ENCODE measurements at regions not wholly inside any gene's neighbourhood (a gene's known extent, or its start where the extent isn't known, plus 50 kb on each side); places are given as distances from the start of the nearest gene placed in this dataset.

GRCh38 chr11:28981381-28981780 is 873.2 kb downstream of the METTL15 start:
- no peak for DNase-seq (ENCODE audit: low spot score)

DNA sequence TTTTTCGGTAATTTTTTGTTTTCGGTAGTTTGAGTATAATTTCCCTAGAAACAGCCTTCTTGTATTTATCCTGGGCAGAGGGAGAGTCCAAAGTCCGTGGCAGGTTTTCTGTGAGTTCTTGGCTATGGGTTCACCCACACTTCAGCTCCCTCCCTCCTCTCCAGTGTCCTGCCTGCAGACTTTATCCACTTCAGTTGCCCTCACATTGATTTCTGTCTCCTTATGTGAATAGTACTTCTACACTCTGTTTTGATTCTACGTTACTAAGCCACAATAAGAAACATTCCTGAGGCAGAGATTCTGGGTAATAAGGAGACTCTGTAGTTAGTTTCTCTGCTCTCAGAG is 868.6 kb downstream of the METTL15 start:
- DNase-seq (ENCODE audit: low spot score) = no peak

- DNase-seq (ENCODE audit: low spot score) = no peak
Observed at GRCh38 chr11:28976012-28976800, 868.0 kb downstream of the METTL15 start.

DNA sequence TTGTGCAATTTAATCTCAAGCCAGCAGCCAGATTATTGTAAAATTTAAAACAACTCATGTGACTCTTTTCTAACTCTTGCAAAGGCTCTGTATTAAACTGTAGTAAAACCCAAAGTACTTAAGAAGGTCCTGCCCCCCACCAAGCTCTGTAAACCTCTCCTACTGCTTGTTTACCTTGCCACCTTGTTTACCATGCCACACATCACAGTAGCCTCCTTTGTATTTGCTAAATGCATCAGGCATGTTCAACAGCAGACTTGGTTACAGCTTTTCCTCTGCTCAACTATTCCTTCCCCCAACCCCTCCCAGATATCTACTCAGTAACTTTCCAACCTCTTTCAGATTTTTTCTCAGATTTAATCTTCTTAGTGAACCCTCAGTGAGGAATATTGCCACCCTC is 861.6 kb downstream of the METTL15 start:
- DNase-seq (ENCODE audit: low spot score) = no peak

GRCh38 chr11:28966951-28967350 is 858.8 kb downstream of the METTL15 start:
- peak; percentile 69 for DNase-seq (ENCODE audit: low spot score)

GRCh38 chr11:28965819-28966218 is 857.6 kb downstream of the METTL15 start:
- DNase-seq (ENCODE audit: low spot score) = no peak

- DNase-seq (ENCODE audit: low spot score) = no peak
Observed at GRCh38 chr11:28964811-28965210, 856.6 kb downstream of the METTL15 start.

DNA sequence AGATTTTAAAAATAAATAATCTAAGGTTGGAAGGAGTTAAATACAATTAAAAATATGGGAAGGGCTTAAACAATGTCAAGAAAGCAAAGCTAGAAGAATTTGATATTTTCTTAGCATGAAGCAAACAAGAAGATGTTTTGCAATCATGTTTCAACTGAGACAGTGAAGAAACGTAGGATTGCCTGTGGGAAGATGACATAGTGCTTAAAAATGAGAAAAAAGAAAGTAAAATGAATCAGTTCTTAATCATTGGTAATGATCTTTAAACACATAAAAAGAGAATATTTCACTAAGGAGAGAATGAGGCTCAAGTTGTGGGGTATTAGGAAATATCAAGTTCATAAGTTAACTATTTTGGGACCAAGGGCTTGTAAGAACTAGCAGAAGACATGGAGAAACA is 855.0 kb downstream of the METTL15 start:
- no peak for DNase-seq (ENCODE audit: low spot score)

GRCh38 chr11:28962502-28962901 is 854.3 kb downstream of the METTL15 start:
- no peak for DNase-seq (ENCODE audit: low spot score)

- DNase-seq (ENCODE audit: low spot score) = no peak
Observed at GRCh38 chr11:28961726-28962125, 853.5 kb downstream of the METTL15 start.

DNA sequence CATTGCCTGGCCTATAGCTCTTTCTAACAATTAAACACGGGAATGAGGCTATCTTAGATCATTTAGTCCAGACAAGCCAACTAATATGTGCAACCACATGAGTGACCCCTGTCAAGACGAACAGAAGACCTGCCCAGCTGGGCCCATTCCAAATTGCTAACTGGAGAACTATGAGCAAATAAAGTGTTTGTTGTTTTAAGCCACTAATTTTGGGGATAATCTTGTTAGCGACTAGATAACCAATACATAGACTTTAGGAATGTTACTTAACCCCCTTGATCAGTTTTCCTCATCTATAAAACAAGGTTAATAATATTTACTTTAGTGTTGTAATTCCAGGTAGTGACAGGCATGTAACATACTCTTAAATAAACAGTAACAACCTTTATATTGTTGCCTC is 848.3 kb downstream of the METTL15 start:
- no peak for DNase-seq (ENCODE audit: low spot score)

DNA sequence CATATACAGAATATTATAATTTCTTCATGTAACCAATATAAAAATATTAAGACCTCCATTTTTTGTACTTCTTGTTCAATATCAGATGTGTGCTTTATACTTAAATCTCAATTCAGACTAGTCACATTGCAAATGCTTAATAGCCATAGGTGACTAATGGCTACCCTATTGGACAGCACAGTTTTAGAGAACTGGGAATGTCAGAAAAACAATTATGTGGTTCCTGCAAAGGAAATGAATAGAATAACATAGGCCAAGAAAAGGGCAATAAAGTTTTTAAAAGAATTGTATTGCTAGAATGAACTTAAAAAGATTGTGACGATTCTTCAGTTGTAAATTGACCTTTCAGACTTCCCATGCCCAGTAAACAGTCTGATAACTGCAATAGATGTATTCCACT is 843.0 kb downstream of the METTL15 start:
- DNase-seq (ENCODE audit: low spot score) = no peak

DNA sequence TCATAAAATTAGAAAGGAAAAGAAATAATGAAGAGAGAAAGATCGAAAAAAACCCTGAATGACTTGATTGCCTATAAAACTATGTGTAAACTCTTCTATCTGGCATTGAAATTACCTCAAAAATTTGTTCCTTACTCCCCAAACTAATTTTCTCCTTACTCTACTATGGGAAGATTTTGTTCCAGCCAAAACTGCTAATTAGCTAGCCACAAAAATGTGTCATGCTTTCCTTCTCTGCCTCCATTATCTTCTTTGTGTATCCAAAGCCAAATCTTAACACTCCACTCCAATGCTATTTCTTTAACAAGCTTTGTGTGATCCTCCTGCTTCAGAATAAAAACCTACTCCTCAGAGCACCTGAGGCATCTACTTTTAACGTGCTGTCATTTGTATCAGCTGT is 831.2 kb downstream of the METTL15 start:
- no peak for DNase-seq (ENCODE audit: low spot score)

DNA sequence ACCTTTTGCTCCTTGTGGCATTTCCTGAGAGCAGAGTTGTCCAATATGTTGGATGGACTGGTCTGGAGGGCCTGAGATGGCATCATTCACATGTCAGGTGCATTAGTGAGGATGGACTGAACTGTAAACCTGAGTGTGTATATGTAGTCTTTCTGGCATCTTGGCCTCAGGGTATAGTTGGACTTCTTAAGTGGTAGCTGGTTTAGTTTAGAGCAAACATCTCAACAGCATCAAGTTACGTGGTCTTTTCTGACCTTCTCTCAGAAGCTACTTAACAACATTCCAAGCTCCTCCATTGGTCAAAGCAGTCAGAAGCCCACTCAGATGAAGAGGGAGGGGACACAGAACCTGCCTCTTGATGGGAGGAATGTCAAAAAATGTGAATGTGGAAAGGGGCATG is 829.9 kb downstream of the METTL15 start:
- no peak for DNase-seq (ENCODE audit: low spot score)

DNA sequence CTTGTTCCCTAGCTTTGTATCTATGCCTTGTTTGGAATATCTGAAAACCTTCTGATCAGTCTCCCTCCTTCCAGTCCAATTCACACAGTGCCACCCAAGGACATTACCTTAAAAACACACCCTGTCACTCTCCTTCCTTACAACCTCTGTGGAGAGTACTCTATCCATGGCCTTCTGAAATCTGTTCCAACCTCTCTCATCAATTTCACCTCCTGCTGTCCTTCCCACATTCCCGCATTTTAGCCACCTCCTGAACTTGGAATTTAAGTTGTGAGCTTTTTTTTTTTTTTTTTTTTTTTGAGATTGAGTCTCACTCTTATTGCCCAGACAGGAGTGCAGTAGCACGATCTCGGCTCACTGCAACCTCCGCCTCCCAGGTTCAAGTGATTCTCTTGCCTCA is 824.8 kb downstream of the METTL15 start:
- DNase-seq (ENCODE audit: low spot score) = no peak

DNA sequence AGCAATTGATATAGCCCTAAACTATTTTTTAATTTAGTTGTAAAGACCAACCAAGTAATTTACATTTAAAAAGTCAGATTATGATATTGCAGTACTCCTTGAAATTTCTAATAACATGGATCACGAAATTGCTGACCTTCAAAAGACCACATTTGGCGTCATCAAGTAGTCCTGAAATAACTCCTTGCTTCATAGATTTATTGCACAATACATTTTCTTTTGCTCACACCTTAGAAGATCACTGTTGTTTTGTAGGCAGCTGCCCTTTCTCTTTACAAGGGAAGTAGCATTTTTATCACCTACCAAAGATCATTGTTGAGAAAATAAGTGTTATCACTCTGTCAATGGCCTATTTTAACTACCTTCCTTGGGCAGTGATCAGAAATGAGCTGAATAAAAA is 815.8 kb downstream of the METTL15 start:
- no peak for DNase-seq (ENCODE audit: low spot score)

DNA sequence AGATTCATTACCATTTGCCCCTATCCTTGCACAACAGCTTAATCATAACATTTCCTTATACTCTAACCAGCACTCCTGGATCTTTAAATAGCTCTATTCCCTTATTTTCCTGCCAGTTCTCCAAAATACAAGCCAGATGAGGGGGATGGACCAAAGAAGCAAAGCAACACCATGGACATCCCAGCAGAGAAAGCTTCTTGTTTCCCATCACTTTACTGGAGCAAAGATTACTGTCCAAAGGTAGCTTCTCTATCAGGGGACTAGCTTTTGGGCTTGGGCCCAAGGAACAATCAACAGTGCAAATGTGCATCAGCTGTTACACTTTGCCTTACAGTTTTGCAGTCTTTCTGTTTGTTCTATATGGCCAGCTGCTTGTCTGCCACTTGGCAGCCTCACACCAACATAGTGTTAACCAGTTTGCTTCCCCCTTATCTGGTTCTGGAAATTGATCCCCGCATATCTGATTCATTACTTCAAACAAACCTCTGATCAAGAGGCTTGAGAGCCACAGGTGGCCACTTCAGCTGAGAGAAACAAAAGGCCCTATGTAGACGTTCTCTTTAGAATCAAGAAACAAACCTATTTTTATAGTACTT is 814.3 kb downstream of the METTL15 start:
- DNase-seq (ENCODE audit: low spot score) = no peak

GRCh38 chr11:28919194-28919593 is 811.0 kb downstream of the METTL15 start:
- no peak for DNase-seq (ENCODE audit: low spot score)

DNA sequence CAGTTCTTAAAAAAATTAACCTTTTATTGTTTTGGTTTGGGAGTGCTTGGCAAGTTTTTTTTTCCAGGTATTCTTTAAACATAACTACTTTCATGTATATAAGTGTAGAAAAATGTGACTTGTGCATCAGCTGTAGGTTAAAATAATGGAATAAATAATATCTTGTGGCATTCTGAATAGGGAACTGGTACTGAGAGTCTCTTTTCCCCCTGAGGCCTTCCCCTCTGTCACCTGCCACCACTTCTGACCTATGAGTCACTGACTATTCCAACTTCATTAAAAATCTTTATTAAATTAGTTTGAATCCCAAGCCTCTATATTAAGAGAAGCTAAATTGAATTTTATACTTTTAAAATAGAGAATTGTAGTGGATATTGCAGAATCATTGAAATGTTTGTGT is 805.7 kb downstream of the METTL15 start:
- no peak for DNase-seq (ENCODE audit: low spot score)

DNA sequence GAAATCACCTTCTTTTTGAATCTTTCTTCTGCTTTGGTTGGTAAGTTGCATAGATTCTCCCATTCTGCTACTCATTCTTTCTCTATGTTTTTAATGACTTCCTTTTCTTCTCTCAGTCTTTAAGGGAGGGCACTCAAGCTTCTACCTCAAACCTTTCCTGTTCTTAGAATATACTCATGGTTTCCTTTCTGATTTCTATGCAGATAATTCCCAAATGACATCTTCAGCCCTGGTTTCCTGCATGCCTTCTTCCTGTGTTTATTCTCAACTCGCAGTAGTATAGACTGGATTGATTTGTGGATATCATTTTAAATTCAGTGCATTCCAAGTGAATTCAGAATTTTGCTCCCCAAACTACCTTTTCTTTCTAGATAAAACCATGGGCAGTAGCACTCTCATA is 803.6 kb downstream of the METTL15 start:
- DNase-seq (ENCODE audit: low spot score) = no peak

DNA sequence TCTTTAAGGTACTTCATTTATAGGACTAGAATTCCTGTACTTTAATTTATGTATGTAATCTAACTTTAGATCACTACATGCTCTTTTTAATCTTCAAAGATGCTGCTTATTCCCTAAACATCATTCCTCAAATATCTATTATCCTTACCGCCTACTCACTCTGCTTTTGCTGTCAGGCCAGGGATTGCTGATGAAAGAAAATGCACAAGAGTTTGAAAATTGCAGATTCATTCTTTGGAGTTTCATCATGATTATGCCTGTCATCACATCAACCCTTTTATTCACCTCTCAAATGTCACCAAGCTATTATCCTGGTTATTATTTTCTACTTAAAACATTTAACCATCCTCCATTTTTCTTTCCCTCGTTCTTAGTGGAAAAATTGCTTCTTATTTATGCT is 802.7 kb downstream of the METTL15 start:
- no peak for DNase-seq (ENCODE audit: low spot score)

GRCh38 chr11:28903716-28904115 is 795.5 kb downstream of the METTL15 start:
- DNase-seq (ENCODE audit: low spot score) = peak; percentile 17

GRCh38 chr11:28900427-28900826 is 792.2 kb downstream of the METTL15 start:
- peak; percentile 65 for DNase-seq (ENCODE audit: low spot score)

- DNase-seq (ENCODE audit: low spot score) = peak; percentile 14
Observed at GRCh38 chr11:28899706-28900105, 791.5 kb downstream of the METTL15 start.

All from kidney tubule cell (primary cell).